NT2/D1 (cell line): ENCODE measurements at regions not wholly inside any gene's neighbourhood (a gene's known extent, or its start where the extent isn't known, plus 50 kb on each side); places are given as distances from the start of the nearest gene placed in this dataset.

Experiments
- DNase-seq: peaks from one replicate; pipeline ENCODE4 v3.0.0-alpha.2; 2011; ENCODE audit warnings: low read depth, low spot score
- H3K27me3 ChIP-seq: 2 replicates; pipeline ENCODE4 v1.6.0; 2011; ENCODE audit warnings: mild to moderate bottlenecking; ENCODE audit not compliant: insufficient read length, insufficient read depth
- H3K36me3 ChIP-seq: 2 replicates; pipeline ENCODE4 v1.6.1; 2011; ENCODE audit warnings: mild to moderate bottlenecking, low read length, mixed read lengths; ENCODE audit not compliant: insufficient read depth, insufficient read length
- H3K4me1 ChIP-seq: 2 replicates; pipeline ENCODE4 v1.5.1; 2011; ENCODE audit not compliant: insufficient read depth, insufficient read length
- H3K4me3 ChIP-seq: 2 replicates; pipeline ENCODE4 v1.5.1; 2011; ENCODE audit warnings: low read depth; ENCODE audit not compliant: insufficient read length
- H3K9ac ChIP-seq: 2 replicates; pipeline ENCODE4 v1.6.0; 2011; ENCODE audit warnings: low read depth; ENCODE audit not compliant: insufficient read length
- H3K9me3 ChIP-seq: 2 replicates; pipeline ENCODE4 v1.5.1; 2011; ENCODE audit warnings: mild to moderate bottlenecking, low read length; ENCODE audit not compliant: insufficient read depth
- SUZ12 ChIP-seq: IDR thresholded peaks from 2 replicates; pipeline ENCODE4 v1.6.1; 2011; ENCODE audit not compliant: insufficient read length, insufficient read depth; ENCODE audit errors: extremely low read depth
- YY1 ChIP-seq: IDR thresholded peaks from 2 replicates; pipeline ENCODE4 v1.6.1; 2011; ENCODE audit not compliant: insufficient read length, insufficient read depth
- ZNF274 ChIP-seq: IDR thresholded peaks from 2 replicates; pipeline ENCODE4 v1.6.1; 2011; ENCODE audit warnings: mild to moderate bottlenecking, low read depth, low read length

- H3K36me3 ChIP-seq: no peaks in the 10 kb centered on the region
- DNase-seq: no peak
Measured at GRCh38 chr10:4315551-4315950, 510.5 kb upstream of the AKR1E2 start.

GRCh38 chr10:4313051-4313450 is 513.0 kb upstream of the AKR1E2 start:
- TF ChIP-seq ZNF274 (no peak), SUZ12 (no peak), YY1 (no peak)
- no peak for DNase-seq
- Histone ChIP-seq H3K9ac (no peak overlapping the region), H3K27me3 (no peaks in the 10 kb centered on the region), H3K4me1 (no peaks in the 10 kb centered on the region), H3K9me3 (no peaks in the 10 kb centered on the region), H3K36me3 (no peaks in the 10 kb centered on the region), H3K4me3 (no peak overlapping the region)

More at GRCh38 chr10:4315551-4315950, 510.5 kb upstream of the AKR1E2 start:
- Histone ChIP-seq H3K27me3 (no peaks in the 10 kb centered on the region), H3K9me3 (no peaks in the 10 kb centered on the region), H3K9ac (no peak overlapping the region), H3K4me3 (no peak overlapping the region), H3K4me1 (no peaks in the 10 kb centered on the region)
- TF ChIP-seq YY1 (no peak), ZNF274 (no peak), SUZ12 (no peak)

- no peaks in the 10 kb centered on the region for H3K36me3 ChIP-seq
- no peaks in the 10 kb centered on the region for H3K4me1 ChIP-seq
- H3K9ac ChIP-seq: no peak overlapping the region
- no peaks in the 10 kb centered on the region for H3K9me3 ChIP-seq
- no peak for TF ChIP-seq ZNF274
- no peak for TF ChIP-seq YY1
- no peak for TF ChIP-seq SUZ12
- H3K27me3 ChIP-seq: no peaks in the 10 kb centered on the region
- no peak for DNase-seq
- no peak overlapping the region for H3K4me3 ChIP-seq
Measured at GRCh38 chr10:4312051-4312835, 513.8 kb upstream of the AKR1E2 start.

- Histone ChIP-seq H3K4me3 (no peak overlapping the region), H3K27me3 (no peaks in the 10 kb centered on the region), H3K9me3 (no peaks in the 10 kb centered on the region), H3K36me3 (no peaks in the 10 kb centered on the region), H3K9ac (no peak overlapping the region), H3K4me1 (no peaks in the 10 kb centered on the region)
- TF ChIP-seq SUZ12 (no peak), YY1 (no peak), ZNF274 (no peak)
- no peak for DNase-seq
Measured at GRCh38 chr10:4310172-4310571, 515.8 kb upstream of the AKR1E2 start.

- Histone ChIP-seq H3K4me1 (no peaks in the 10 kb centered on the region), H3K4me3 (no peak overlapping the region), H3K36me3 (no peaks in the 10 kb centered on the region), H3K9me3 (no peaks in the 10 kb centered on the region), H3K9ac (no peak overlapping the region), H3K27me3 (no peaks in the 10 kb centered on the region)
- no peak for DNase-seq
- TF ChIP-seq YY1 (no peak), SUZ12 (no peak), ZNF274 (no peak)
Measured at GRCh38 chr10:4307910-4308309, 518.1 kb upstream of the AKR1E2 start.

- Histone ChIP-seq H3K9me3 (no peaks in the 10 kb centered on the region), H3K4me1 (no peaks in the 10 kb centered on the region), H3K36me3 (no peaks in the 10 kb centered on the region), H3K9ac (no peak overlapping the region), H3K4me3 (no peak overlapping the region), H3K27me3 (no peaks in the 10 kb centered on the region)
- DNase-seq: no peak
- TF ChIP-seq ZNF274 (no peak), YY1 (no peak), SUZ12 (no peak)
Measured at GRCh38 chr10:4306871-4307270, 519.1 kb upstream of the AKR1E2 start.

GRCh38 chr10:4303045-4303444 is 518.0 kb upstream of the KLF6 start:
- TF ChIP-seq ZNF274 (no peak), YY1 (no peak), SUZ12 (no peak)
- Histone ChIP-seq H3K27me3 (no peaks in the 10 kb centered on the region), H3K4me1 (no peaks in the 10 kb centered on the region), H3K9ac (no peak overlapping the region), H3K4me3 (no peak overlapping the region), H3K36me3 (no peaks in the 10 kb centered on the region), H3K9me3 (no peaks in the 10 kb centered on the region)
- no peak for DNase-seq
